Endothelial cell of umbilical vein (primary cell): ENCODE measurements at regions not wholly inside any gene's neighbourhood (a gene's known extent, or its start where the extent isn't known, plus 50 kb on each side); places are given as distances from the start of the nearest gene placed in this dataset.

Experiments
- BruUV-seq: library from RNA; stranded (reverse); fragments of 400-500 nt; replicated peaks from 2 replicates; lab custom pipeline; 2021; lab: Mats Ljungman, UMichigan
- CTCF ChIA-PET: fragments of 300-600, 350-600 bp; sonication (Branson Sonifier 250); formaldehyde crosslinking; loops from one replicate; lab custom pipeline; 2021; ENCODE audit warnings: antibody characterized with exemption, inconsistent platforms; lab: Charles Lee
- POLR2A ChIA-PET: fragments of 300-600, 350-600 bp; sonication (Branson Sonifier 250); formaldehyde crosslinking; loops from one replicate; lab custom pipeline; 2021; ENCODE audit warnings: antibody characterized with exemption, inconsistent platforms; lab: Charles Lee
- DNase-seq: peaks from one replicate; pipeline ENCODE4 v3.0.0-alpha.2; 2011; ENCODE audit warnings: low read depth, low spot score
- FAIRE-seq: peaks from 2 replicates; lab custom pipeline; 2011; peaks lifted over from hg19 to GRCh38; lab: Jason Lieb, UNC
- H2AFZ ChIP-seq: 2 replicates; pipeline ENCODE4 v1.6.0; 2012; ENCODE audit warnings: low read depth, low read length, control low read depth, inconsistent platforms
- H3K27ac ChIP-seq: 2 replicates; pipeline ENCODE4 v1.5.1; 2011; ENCODE audit warnings: low read depth, mild to moderate bottlenecking, control low read depth, low read length, moderate library complexity; ENCODE audit not compliant: insufficient read depth
- H3K27me3 ChIP-seq, 2 experiments: 2 replicates each; pipeline versions ENCODE4 v1.6.0 to v1.6.1; 2011; ENCODE audit warnings: low read length in 2 of 2, mixed read lengths in 1 of 2; ENCODE audit not compliant: control insufficient read depth in 2 of 2, insufficient read depth in 2 of 2
- H3K36me3 ChIP-seq, 2 experiments: 2 replicates in 1 of 2; 3 replicates in 1 of 2; pipeline ENCODE4 v1.5.1; 2011; ENCODE audit warnings: low read length in 2 of 2, mild to moderate bottlenecking in 1 of 2, moderate library complexity in 1 of 2; ENCODE audit not compliant: control insufficient read depth in 2 of 2, insufficient read depth in 2 of 2; ENCODE audit errors: extremely low read depth in 1 of 2
- H3K4me1 ChIP-seq: 3 replicates; pipeline ENCODE4 v1.5.1; 2011; ENCODE audit warnings: mild to moderate bottlenecking, low read length; ENCODE audit not compliant: control insufficient read depth, insufficient read depth; ENCODE audit errors: extremely low read depth
- H3K4me2 ChIP-seq: 2 replicates; pipeline ENCODE4 v1.6.1; 2011; ENCODE audit warnings: low read length, control low read depth, mixed read lengths; ENCODE audit not compliant: insufficient read depth
- H3K4me3 ChIP-seq, 3 experiments: fragments of 200-600 bp in 1 of 3; sonication (generic), shearing (Covaris generic) in 1 of 3; replicated peaks in 1 of 3; 2 replicates each; pipeline ENCODE4 v1.5.1; 2011 to 2016; ENCODE audit warnings: control low read depth in 3 of 3, low read length in 3 of 3, mild to moderate bottlenecking in 2 of 3, inconsistent platforms in 1 of 3, low read depth in 1 of 3, moderate library complexity in 1 of 3; ENCODE audit not compliant: insufficient read depth in 1 of 3
- H3K79me2 ChIP-seq: 2 replicates; pipeline ENCODE4 v1.6.0; 2012; ENCODE audit warnings: low read length, inconsistent platforms; ENCODE audit not compliant: control insufficient read depth, insufficient read depth
- H3K9ac ChIP-seq: replicated peaks from 2 replicates; pipeline ENCODE3; 2011; ENCODE audit warnings: low read length, control low read depth; ENCODE audit not compliant: insufficient read depth; ENCODE audit errors: extremely low read depth
- H3K9me1 ChIP-seq: replicated peaks from 3 replicates; pipeline ENCODE4 v1.6.0; 2011; ENCODE audit warnings: mild to moderate bottlenecking, low read length; ENCODE audit not compliant: control insufficient read depth, insufficient read depth; ENCODE audit errors: extremely low read depth
- H3K9me3 ChIP-seq: replicated peaks from 2 replicates; pipeline ENCODE4 v1.5.1; 2012; ENCODE audit warnings: low read length, inconsistent platforms; ENCODE audit not compliant: control insufficient read depth, insufficient read depth
- H4K20me1 ChIP-seq: replicated peaks from 2 replicates; pipeline ENCODE3; 2011; ENCODE audit warnings: mild to moderate bottlenecking, low read length; ENCODE audit not compliant: control insufficient read depth, insufficient read depth; ENCODE audit errors: extremely low read depth
- CTCF ChIP-seq, 2 donors: IDR thresholded peaks; 1 replicate in 1 of 2; 2 replicates in 1 of 2; pipeline ENCODE4 v1.5.1; 2011; ENCODE audit warnings: low read length in 2 of 2, mild to moderate bottlenecking in 2 of 2, moderate library complexity in 2 of 2, control low read depth in 1 of 2, inconsistent platforms in 1 of 2, low read depth in 1 of 2; ENCODE audit not compliant: insufficient read depth in 1 of 2; ENCODE audit errors: extremely low read depth in 1 of 2
- EZH2 ChIP-seq: IDR thresholded peaks from 2 replicates; pipeline ENCODE4 v1.6.1; 2012; ENCODE audit warnings: borderline replicate concordance, low read depth, mild to moderate bottlenecking, moderate library complexity, low read length, inconsistent platforms; ENCODE audit not compliant: severe bottlenecking
- FOS ChIP-seq: IDR thresholded peaks from 2 replicates; pipeline ENCODE4 v1.6.1; 2011; ENCODE audit warnings: mild to moderate bottlenecking, low read length, moderate library complexity, borderline replicate concordance; ENCODE audit not compliant: insufficient read depth
- GATA2 ChIP-seq: IDR thresholded peaks from 2 replicates; pipeline ENCODE4 v1.7.0; 2011; ENCODE audit warnings: low read depth, mild to moderate bottlenecking, moderate library complexity, mixed read lengths, low read length; ENCODE audit not compliant: insufficient read length, insufficient read depth
- JUN ChIP-seq: IDR thresholded peaks from 2 replicates; pipeline ENCODE4 v1.6.1; 2011; ENCODE audit warnings: borderline replicate concordance, low read depth; ENCODE audit not compliant: insufficient read length, insufficient read depth
- MAX ChIP-seq: IDR thresholded peaks from 2 replicates; pipeline ENCODE4 v1.6.1; 2011; ENCODE audit not compliant: insufficient read depth, insufficient read length
- MYC ChIP-seq: IDR thresholded peaks from one replicate; pipeline ENCODE4 v1.6.1; 2011; ENCODE audit warnings: mild to moderate bottlenecking, low read depth, low read length
- POLR2A ChIP-seq: IDR thresholded peaks from 2 replicates; pipeline ENCODE4 v1.6.1; 2012; ENCODE audit warnings: low read depth, mild to moderate bottlenecking, control low read depth, low read length
- POLR2AphosphoS5 ChIP-seq: IDR thresholded peaks from 2 replicates; pipeline ENCODE4 v1.6.1; 2012; ENCODE audit warnings: low read depth, mild to moderate bottlenecking, control low read depth, low read length, moderate library complexity; ENCODE audit not compliant: insufficient read depth
- dilution Hi-C: fragments of 300-500 bp; cut with MboI; formaldehyde crosslinking; loops from one replicate; pipeline ENCODE4 v1.15.0; 2019; ENCODE audit warnings: low sequenced_read_pairs; ENCODE audit not compliant: extremely low pct_ligation_motif_present
- intact Hi-C: fragments of 100-400 bp; cut with micrococcal nuclease; formaldehyde crosslinking; loops from one replicate; pipeline ENCODE4 v1.10.0; 2022

GRCh38 chr4:160592258-160592657 is 1489.4 kb downstream of the RAPGEF2 start:
- DNase-seq (no peak), FAIRE-seq (no peak)
- Histone ChIP-seq H3K4me3 (no peak overlapping the region), H3K27me3 (no peaks in the 10 kb centered on the region), H2AFZ (no peak overlapping the region), H3K9me3 (no peaks in the 10 kb centered on the region), H4K20me1 (no peaks in the 10 kb centered on the region), H3K27ac (no peak overlapping the region), H3K79me2 (no peaks in the 10 kb centered on the region), H3K4me2 (no peak overlapping the region), H3K9me1 (no peaks in the 10 kb centered on the region), H3K4me1 (no peaks in the 10 kb centered on the region), H3K36me3 (no peaks in the 10 kb centered on the region), H3K9ac (no peak overlapping the region)
- CTCF ChIA-PET: no interaction called here
- no TSS peak for BruUV-seq
- intact Hi-C loops (no loop called here), dilution Hi-C loops (no loop called here)
- TF ChIP-seq CTCF (IDR thresholded peaks at IDR 0.05; ENCODE audit: extremely low read depth in 1 of 2, insufficient read depth in 1 of 2, low read depth in 1 of 2, low read length in 2 of 2): no peak
- TF ChIP-seq EZH2: no peak
- no peak for TF ChIP-seq FOS
- TF ChIP-seq JUN: no peak
- no peak for TF ChIP-seq POLR2A
- no peak for TF ChIP-seq POLR2AphosphoS5
- no peak for TF ChIP-seq MAX
- no peak for TF ChIP-seq GATA2
- no peak for TF ChIP-seq MYC
- POLR2A ChIA-PET: no interaction called here
